ENCODE measurements at regions not wholly inside any gene's neighbourhood (a gene's known extent, or its start where the extent isn't known, plus 50 kb on each side); places are given as distances from the start of the nearest gene placed in this dataset.

DNA sequence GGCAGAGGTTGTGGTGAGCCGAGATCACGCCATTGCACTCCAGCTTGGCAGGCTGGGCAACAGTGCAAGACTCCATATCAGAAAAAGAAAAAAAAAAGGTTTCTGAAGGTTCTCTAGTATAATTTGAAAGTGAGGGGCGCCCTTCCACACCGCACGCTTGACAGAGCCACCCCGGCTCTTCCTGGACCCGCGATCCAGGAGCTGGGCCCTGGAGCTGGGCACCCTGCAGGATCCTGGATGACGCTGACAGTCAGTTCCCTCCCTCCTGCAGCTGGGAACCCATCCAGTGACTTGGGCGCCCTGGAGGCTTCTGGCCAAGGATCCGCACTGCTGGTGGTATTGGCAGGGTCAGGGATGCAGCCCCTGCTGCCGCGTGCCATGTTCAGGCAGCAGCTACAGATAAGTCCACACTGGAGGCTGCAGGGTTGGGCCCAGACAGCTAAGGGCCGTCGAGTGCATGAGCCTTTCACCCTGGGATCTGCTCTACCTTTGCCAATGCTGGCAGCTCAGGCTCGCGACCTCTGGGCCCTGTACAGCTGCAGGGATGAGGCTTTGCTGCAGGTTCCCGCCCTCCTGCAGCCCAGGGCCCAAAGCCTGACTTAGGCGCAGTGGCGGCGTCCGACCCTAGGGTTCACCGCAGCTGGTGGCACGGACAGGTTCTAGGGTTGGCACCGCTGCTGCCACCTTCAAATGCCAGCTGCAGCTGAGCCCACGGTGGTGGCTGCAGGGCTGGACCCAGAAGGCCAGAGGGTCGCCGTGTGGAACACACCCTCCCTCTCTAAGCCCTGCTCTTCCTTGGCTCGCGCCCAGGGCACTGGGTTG is 110.2 kb downstream of the OR13A1 start:
- intact Hi-C loops (cut with DNase I, micrococcal nuclease) = no loop called here

DNA sequence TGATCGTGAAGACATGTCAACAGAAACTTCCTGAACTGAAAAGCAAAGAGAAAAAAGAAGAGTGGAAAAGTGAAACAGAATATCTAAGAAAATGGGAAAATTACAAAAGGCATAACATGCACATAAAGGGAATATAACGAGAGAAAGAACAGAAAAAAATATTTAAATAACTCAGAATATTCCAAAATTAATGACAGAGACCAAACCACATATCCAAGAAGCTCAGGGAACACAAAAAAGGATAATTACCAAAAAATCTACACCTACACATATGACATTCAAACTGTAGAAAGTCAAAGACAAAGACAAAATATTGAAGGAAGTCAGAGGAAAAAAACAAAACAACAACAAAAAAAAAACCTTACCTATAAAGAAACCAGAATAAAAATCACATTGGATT is 105.5 kb downstream of the OR13A1 start:
- Histone ChIP-seq H3K4me3 (no peak overlapping the region), H3K36me3 (ENCODE audit: low read depth) (no peaks in the 10 kb centered on the region), H3K4me1 (ENCODE audit: low read depth) (no peaks in the 10 kb centered on the region), H3K9me3 (no peaks in the 10 kb centered on the region)
- intact Hi-C loops (cut with DNase I, micrococcal nuclease) = no loop called here
- TF ChIP-seq CTCF (IDR thresholded peaks at IDR 0.05) = no peak
- DNase-seq = no peak
- ATAC-seq = no peak

More for the DNA sequence above, 110.2 kb downstream of the OR13A1 start:
- no peak for TF ChIP-seq CTCF (IDR thresholded peaks at IDR 0.05)
- Histone ChIP-seq H3K9me3 (no peaks in the 10 kb centered on the region), H3K4me1 (ENCODE audit: low read depth) (no peaks in the 10 kb centered on the region), H3K36me3 (ENCODE audit: low read depth) (no peaks in the 10 kb centered on the region), H3K4me3 (no peak overlapping the region)
- ATAC-seq (no peak), DNase-seq (no peak)

- ATAC-seq (no peak), DNase-seq (no peak)
- Histone ChIP-seq H3K9me3 (no peaks in the 10 kb centered on the region), H3K4me1 (ENCODE audit: low read depth) (no peaks in the 10 kb centered on the region), H3K36me3 (ENCODE audit: low read depth) (no peaks in the 10 kb centered on the region), H3K4me3 (no peak overlapping the region)
- TF ChIP-seq CTCF (IDR thresholded peaks at IDR 0.05) = no peak
- intact Hi-C loops (cut with DNase I, micrococcal nuclease) = no loop called here
These were observed 103.8 kb downstream of the OR13A1 start for GRCh38 chr10:45211576-45211975.

DNA sequence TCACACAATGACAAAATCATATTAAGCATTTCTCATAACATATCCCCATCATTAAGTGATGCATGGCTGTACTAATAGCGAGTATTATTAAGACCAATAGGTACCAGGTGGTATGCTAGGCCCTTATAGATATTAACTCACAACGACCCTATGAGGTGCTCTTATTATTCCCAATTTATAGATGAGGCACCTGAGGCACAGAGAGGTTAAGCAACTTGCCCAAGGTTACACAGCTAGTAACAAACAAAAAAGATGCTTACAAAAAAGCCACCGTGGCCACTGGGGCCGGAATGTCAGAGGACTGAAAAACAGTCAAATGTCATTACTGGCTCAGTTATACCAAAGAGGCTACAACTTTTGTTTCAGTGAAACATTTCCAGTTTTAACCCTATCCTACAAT is 96.0 kb downstream of the OR13A1 start:
- H3K9me3 ChIP-seq = no peaks in the 10 kb centered on the region
- ATAC-seq (no peak), DNase-seq (no peak)
- no peaks in the 10 kb centered on the region for H3K36me3 ChIP-seq (ENCODE audit: low read depth)
- TF ChIP-seq CTCF (IDR thresholded peaks at IDR 0.05) = no peak
- no peak overlapping the region for H3K4me3 ChIP-seq
- no peaks in the 10 kb centered on the region for H3K4me1 ChIP-seq (ENCODE audit: low read depth)
- intact Hi-C loops (cut with DNase I, micrococcal nuclease) = no loop called here

DNA sequence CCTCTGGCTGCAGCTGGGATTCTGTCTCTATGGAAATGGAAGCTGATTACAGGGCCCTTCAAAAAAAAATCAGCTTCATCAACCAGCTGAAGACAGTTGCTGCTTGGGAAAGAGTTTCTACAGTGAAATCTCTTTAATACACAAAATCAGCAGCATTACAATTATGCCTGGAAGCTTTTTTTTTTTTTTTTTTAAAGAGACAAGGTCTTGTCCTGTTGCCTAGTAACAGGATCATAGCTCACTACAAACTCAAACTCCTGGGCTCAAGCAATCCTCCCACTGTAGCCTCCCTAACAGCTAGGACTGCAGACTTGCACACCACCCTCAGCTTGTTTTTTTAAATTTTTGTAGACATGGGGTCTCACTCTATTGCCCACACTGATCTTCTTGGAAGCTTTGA is 94.5 kb downstream of the OR13A1 start:
- intact Hi-C loops (cut with DNase I, micrococcal nuclease) = no loop called here
- Histone ChIP-seq H3K9me3 (no peaks in the 10 kb centered on the region), H3K36me3 (ENCODE audit: low read depth) (no peaks in the 10 kb centered on the region), H3K4me3 (no peak overlapping the region), H3K4me1 (ENCODE audit: low read depth) (no peaks in the 10 kb centered on the region)
- DNase-seq = no peak
- no peak for ATAC-seq
- no peak for TF ChIP-seq CTCF (IDR thresholded peaks at IDR 0.05)

Data from mucosa of descending colon (tissue), 3 donors.